GM23248 (cell line): ENCODE measurements at regions not wholly inside any gene's neighbourhood (a gene's known extent, or its start where the extent isn't known, plus 50 kb on each side); places are given as distances from the start of the nearest gene placed in this dataset.

ENCODE experiments used
- EZH2 ChIP-seq: fragments of 200-600 bp; sonication (generic); IDR thresholded peaks from 2 replicates; pipeline ENCODE4 v1.6.1; 2018; ENCODE audit warnings: antibody characterized with exemption, mild to moderate bottlenecking; ENCODE audit not compliant: insufficient read depth, poor library complexity, severe bottlenecking
- EZH2phosphoT487 ChIP-seq: fragments of 200-600 bp; sonication (generic); IDR thresholded peaks from 2 replicates; pipeline ENCODE4 v1.6.1; 2018; ENCODE audit warnings: antibody characterized with exemption, moderate library complexity, mild to moderate bottlenecking, low read depth; ENCODE audit not compliant: insufficient read depth

DNA sequence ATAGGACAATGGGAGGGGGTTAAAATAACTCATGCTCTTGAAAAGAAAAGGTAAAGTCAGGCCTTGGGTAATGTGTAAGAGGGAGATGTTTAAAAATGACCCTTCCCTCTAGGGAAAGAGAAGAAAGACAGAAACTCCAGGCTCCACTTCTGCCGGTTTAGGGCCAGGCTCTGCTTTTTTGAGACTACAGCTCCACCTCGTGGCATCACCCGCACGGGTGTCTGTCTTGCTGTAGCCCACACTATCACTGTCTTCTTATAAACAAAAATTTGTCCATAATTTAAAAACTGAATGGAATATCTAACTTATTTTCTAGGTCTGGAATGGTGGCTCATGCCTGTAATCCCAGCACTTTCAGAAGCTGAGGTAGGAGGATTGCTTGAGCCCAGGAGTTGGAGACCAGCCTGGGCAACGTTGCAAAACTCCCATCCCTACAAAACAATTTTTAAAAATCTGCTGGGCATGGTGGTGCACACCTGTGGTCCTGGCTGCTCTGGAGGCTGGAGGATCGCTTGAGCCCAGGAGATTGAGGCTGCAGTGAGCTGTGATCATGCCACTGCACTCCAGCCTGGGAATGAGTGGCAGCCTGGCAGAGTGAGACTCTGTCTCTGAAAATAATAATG is 65.1 kb upstream of the GTF3A start:
- TF ChIP-seq EZH2 (no peak), EZH2phosphoT487 (no peak)
